ENCODE measurements at regions not wholly inside any gene's neighbourhood (a gene's known extent, or its start where the extent isn't known, plus 50 kb on each side); places are given as distances from the start of the nearest gene placed in this dataset.

DNA sequence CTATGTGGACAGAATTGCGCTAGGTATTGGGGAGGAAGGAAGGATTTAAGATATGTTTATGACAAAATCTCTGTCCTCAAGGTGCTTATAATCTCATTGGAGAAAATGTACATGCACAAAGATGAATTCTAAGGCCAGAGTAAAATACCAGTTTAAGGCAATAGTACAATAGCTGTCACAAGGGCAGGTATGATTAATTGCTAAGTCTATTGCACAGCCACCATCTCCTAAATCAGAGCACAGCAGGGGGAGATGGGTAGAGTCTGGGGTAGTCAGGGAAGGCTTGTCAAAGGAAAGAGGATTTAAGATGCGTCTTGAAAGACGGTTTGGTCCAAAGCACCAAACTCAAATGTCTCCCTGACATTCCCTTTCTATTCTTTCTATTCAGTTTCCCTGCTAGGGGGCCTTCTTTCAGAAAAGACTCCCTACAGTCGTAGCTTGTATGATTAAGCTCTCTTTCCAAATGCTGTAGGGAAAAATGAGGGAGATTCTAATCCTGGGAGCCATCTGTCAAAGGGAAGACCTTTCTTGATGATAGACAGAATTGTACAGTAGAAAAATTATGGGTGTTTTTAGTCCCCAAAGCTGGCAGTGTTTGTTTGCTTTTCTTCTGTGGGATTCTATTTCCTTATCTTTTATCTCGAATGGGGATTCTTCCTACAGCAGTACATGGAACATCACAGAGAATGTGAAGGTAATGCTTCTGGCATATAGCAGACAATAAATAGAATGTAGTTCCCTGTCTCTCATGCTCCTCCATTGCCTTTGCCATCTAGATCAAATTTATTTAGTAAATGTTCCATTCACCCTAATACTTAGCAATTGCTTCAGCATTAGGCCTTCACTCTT lies 107.6 kb upstream of the NFIA start:
- no peak overlapping the region for H3K4me2 ChIP-seq (ENCODE audit: low read length)
- H3K36me3 ChIP-seq (ENCODE audit: insufficient read depth, low read length) = no peaks in the 10 kb centered on the region
- intact Hi-C loops (cut with micrococcal nuclease; ENCODE audit: unreplicated experiment) = loop anchor here (10.0 kb wide), 2 partner anchors 610 to 880 kb away; no protein-coding TSS in a partner anchor
- BruUV-seq (replicated peaks) = no TSS peak
- H3K27ac ChIP-seq (ENCODE audit: low read depth, low read length, poor library complexity, severe bottlenecking) = no peak overlapping the region
- H4K20me1 ChIP-seq (ENCODE audit: insufficient read depth, low read length) = no peaks in the 10 kb centered on the region
- no peak overlapping the region for H3K4me3 ChIP-seq (ENCODE audit: low read depth, low read length, poor library complexity, severe bottlenecking)
- no peaks in the 10 kb centered on the region for H3K4me1 ChIP-seq (ENCODE audit: insufficient read depth, low read length, poor library complexity, severe bottlenecking)
- H3K9me2 ChIP-seq (ENCODE audit: insufficient read depth, low read length) = no peaks in the 10 kb centered on the region
- ChIA-PET CTCF (ENCODE audit: unreplicated experiment) (no interaction called here), POLR2A (interaction anchor here (1.4 kb wide), 1 partner anchor 15 kb away, joined by 3 read pairs; no protein-coding TSS in a partner anchor)
- H3K9me3 ChIP-seq (ENCODE audit: low read length) = no peaks in the 10 kb centered on the region
- no peaks in the 10 kb centered on the region for H3K79me2 ChIP-seq (ENCODE audit: insufficient read depth, low read depth, low read length)
- no peak for DNase-seq (ENCODE audit: low spot score)
- no peak overlapping the region for H2AFZ ChIP-seq (ENCODE audit: low read length)
- TF ChIP-seq, protein P1, sequence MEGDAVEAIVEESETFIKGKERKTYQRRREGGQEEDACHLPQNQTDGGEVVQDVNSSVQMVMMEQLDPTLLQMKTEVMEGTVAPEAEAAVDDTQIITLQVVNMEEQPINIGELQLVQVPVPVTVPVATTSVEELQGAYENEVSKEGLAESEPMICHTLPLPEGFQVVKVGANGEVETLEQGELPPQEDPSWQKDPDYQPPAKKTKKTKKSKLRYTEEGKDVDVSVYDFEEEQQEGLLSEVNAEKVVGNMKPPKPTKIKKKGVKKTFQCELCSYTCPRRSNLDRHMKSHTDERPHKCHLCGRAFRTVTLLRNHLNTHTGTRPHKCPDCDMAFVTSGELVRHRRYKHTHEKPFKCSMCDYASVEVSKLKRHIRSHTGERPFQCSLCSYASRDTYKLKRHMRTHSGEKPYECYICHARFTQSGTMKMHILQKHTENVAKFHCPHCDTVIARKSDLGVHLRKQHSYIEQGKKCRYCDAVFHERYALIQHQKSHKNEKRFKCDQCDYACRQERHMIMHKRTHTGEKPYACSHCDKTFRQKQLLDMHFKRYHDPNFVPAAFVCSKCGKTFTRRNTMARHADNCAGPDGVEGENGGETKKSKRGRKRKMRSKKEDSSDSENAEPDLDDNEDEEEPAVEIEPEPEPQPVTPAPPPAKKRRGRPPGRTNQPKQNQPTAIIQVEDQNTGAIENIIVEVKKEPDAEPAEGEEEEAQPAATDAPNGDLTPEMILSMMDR (conservative IDR thresholded peaks at IDR 0.05; ENCODE audit: low read length) = no peak
- TF ChIP-seq EZH2phosphoT487 (IDR thresholded peaks at IDR 0.05; ENCODE audit: borderline replicate concordance, low read depth, low read length) = no peak

DNA sequence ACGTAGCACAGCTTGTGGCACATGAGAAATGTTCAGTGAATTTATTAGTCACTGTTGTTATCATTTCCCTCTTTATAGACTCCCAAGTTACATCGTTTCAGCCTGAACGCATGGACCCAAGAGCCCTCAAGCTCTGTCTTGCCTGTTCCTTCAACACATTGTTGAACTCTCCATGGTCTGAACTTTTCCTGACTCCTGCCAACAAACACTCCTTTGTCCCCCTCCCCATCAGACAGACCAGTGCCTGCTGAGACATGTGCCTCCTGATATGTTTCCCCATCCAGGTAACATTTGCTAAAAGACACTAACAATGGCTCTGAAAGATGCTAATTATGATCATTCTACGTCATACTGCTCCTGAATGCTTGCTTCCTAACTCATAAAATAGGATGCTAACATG lies 108.7 kb upstream of the NFIA start:
- intact Hi-C loops (cut with micrococcal nuclease; ENCODE audit: unreplicated experiment) = loop anchor here (10.0 kb wide), 2 partner anchors 611 to 881 kb away; no protein-coding TSS in a partner anchor

More for the DNA sequence above, 108.7 kb upstream of the NFIA start:
- no peak overlapping the region for H3K27ac ChIP-seq (ENCODE audit: low read depth, low read length, poor library complexity, severe bottlenecking)
- no peaks in the 10 kb centered on the region for H3K4me1 ChIP-seq (ENCODE audit: insufficient read depth, low read length, poor library complexity, severe bottlenecking)
- BruUV-seq (replicated peaks) = no TSS peak
- no peak for DNase-seq (ENCODE audit: low spot score)
- H2AFZ ChIP-seq (ENCODE audit: low read length) = no peak overlapping the region
- POLR2A ChIA-PET = no interaction called here
- no peak overlapping the region for H3K4me2 ChIP-seq (ENCODE audit: low read length)
- H3K4me3 ChIP-seq (ENCODE audit: low read depth, low read length, poor library complexity, severe bottlenecking) = no peak overlapping the region
- H3K9me2 ChIP-seq (ENCODE audit: insufficient read depth, low read length) = no peaks in the 10 kb centered on the region
- no peaks in the 10 kb centered on the region for H3K79me2 ChIP-seq (ENCODE audit: insufficient read depth, low read depth, low read length)
- no peaks in the 10 kb centered on the region for H3K9me3 ChIP-seq (ENCODE audit: low read length)
- TF ChIP-seq, protein P1 (conservative IDR thresholded peaks at IDR 0.05; ENCODE audit: low read length) = no peak
- TF ChIP-seq EZH2phosphoT487 (IDR thresholded peaks at IDR 0.05; ENCODE audit: borderline replicate concordance, low read depth, low read length) = no peak
- no peaks in the 10 kb centered on the region for H4K20me1 ChIP-seq (ENCODE audit: insufficient read depth, low read length)
- CTCF ChIA-PET (ENCODE audit: unreplicated experiment) = no interaction called here
- no peaks in the 10 kb centered on the region for H3K36me3 ChIP-seq (ENCODE audit: insufficient read depth, low read length)

All from OCI-LY7 (cell line).